ENCODE measurements at regions not wholly inside any gene's neighbourhood (a gene's known extent, or its start where the extent isn't known, plus 50 kb on each side); places are given as distances from the start of the nearest gene placed in this dataset.
"Not testable (repeated sequence)": the region's sequence is repeated elsewhere in the genome, so short reads cannot be mapped to it uniquely, and the experiment has no call there.

DNA sequence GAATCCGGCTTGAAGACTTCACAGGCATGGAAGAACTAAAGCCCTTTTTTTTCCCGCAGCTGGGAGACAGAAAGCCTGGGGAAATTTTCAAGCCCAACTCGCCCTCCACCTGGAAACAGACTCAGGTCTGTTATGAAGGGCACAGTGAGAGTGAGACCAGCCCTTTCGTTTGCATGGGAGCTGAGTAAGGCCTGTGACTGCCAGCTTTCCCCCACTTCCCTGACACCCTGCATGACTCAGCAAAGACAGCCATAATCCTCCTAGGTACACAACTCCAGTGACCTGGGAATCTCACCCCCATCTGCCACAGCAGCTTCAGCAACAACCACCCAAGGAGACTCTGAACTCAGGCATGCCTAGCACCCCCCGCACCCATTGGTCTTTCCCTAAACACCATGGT lies 87.6 kb upstream of the ZNF91 start:
- H3K27ac ChIP-seq = no peak overlapping the region
- no peak overlapping the region for H3K4me3 ChIP-seq (ENCODE audit: low read depth, low read length)
- H3K36me3 ChIP-seq = no peaks in the 10 kb centered on the region
- TF ChIP-seq, protein P1, sequence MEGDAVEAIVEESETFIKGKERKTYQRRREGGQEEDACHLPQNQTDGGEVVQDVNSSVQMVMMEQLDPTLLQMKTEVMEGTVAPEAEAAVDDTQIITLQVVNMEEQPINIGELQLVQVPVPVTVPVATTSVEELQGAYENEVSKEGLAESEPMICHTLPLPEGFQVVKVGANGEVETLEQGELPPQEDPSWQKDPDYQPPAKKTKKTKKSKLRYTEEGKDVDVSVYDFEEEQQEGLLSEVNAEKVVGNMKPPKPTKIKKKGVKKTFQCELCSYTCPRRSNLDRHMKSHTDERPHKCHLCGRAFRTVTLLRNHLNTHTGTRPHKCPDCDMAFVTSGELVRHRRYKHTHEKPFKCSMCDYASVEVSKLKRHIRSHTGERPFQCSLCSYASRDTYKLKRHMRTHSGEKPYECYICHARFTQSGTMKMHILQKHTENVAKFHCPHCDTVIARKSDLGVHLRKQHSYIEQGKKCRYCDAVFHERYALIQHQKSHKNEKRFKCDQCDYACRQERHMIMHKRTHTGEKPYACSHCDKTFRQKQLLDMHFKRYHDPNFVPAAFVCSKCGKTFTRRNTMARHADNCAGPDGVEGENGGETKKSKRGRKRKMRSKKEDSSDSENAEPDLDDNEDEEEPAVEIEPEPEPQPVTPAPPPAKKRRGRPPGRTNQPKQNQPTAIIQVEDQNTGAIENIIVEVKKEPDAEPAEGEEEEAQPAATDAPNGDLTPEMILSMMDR (IDR thresholded peaks at IDR 0.05; ENCODE audit: low read depth, low read length) = no peak
- DNase-seq = peak; percentile 29
- H3K27me3 ChIP-seq (ENCODE audit: insufficient read depth, low read depth, severe bottlenecking) = no peaks in the 10 kb centered on the region
- H3K9me3 ChIP-seq (ENCODE audit: severe bottlenecking) = no peaks in the 10 kb centered on the region

DNA sequence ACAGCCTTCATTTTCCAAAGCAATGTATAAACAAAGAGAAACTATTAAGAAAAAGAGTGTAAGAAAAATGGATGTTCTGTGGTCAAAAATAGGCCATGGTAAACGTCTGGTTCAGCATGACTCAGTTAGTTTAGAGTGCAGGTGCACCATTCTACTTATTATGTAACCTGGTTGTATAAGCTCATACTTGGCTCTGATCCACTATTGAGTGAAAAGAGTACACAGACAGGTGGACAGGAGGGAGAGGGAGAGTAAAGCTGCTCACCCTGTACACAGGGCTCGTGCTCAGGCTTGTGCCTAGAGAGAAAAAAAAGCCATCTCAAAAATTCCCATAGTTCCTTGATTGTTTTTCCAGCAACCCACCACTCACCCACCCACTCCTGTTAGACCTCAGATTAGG lies 85.8 kb upstream of the ZNF91 start:
- Histone ChIP-seq H3K4me3 (ENCODE audit: low read depth, low read length) (no peak overlapping the region), H3K9me3 (ENCODE audit: severe bottlenecking) (peaks cover 4% of the 10 kb centered on the region), H3K27ac (no peak overlapping the region), H3K36me3 (no peaks in the 10 kb centered on the region), H3K27me3 (ENCODE audit: insufficient read depth, low read depth, severe bottlenecking) (no peaks in the 10 kb centered on the region)
- TF ChIP-seq, protein P1 (IDR thresholded peaks at IDR 0.05; ENCODE audit: low read depth, low read length) = no peak
- DNase-seq = no peak

DNA sequence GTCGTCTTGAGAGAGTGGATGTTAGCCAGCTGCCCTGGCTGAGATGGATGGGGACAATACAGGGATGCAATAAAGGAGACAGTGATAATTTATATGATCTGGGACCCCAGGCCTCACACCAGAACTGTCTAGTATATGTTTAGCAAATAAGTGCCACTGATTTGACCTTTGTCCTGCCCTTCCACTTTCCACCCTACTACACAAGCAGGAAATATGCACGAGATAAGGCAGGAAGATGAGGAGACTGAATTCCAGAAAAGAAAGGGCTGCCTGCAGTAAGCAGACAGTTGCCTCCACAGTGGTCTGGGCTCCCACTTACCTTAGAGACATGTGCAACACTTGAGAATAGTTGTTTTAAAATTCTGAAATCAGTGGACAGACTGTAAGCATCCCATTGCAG lies 80.2 kb upstream of the ZNF91 start:
- no peak for DNase-seq
- TF ChIP-seq, protein P1 (IDR thresholded peaks at IDR 0.05; ENCODE audit: low read depth, low read length) = no peak
- no peak overlapping the region for H3K4me3 ChIP-seq (ENCODE audit: low read depth, low read length)
- peaks cover 4% of the 10 kb centered on the region for H3K9me3 ChIP-seq (ENCODE audit: severe bottlenecking)
- H3K27ac ChIP-seq = no peak overlapping the region
- no peaks in the 10 kb centered on the region for H3K36me3 ChIP-seq
- peaks cover 19% of the 10 kb centered on the region for H3K27me3 ChIP-seq (ENCODE audit: insufficient read depth, low read depth, severe bottlenecking)

DNA sequence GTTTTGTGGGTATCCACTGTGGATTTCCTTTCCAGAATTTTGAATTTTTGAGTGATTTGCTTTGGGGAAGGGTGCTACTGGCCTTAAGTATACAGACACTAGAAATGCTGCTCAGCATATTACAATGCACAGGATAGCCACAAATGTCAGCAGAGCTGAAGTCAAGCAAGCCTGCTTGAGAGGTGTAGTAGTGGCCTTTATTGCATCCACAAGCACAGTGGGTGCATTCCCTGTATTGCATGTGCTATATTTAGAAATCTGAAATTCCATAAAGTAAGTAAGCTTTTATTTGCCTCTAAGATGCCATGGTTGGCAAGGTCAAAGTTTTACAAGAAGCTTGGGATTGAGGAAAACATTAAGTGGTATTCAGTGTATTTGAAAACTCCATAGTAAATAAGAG lies 79.5 kb upstream of the ZNF91 start:
- Histone ChIP-seq H3K9me3 (ENCODE audit: severe bottlenecking) (peaks cover 4% of the 10 kb centered on the region), H3K4me3 (ENCODE audit: low read depth, low read length) (no peak overlapping the region), H3K27ac (no peak overlapping the region), H3K27me3 (ENCODE audit: insufficient read depth, low read depth, severe bottlenecking) (peaks cover 26% of the 10 kb centered on the region), H3K36me3 (no peaks in the 10 kb centered on the region)
- TF ChIP-seq, protein P1 (IDR thresholded peaks at IDR 0.05; ENCODE audit: low read depth, low read length) = no peak
- DNase-seq = no peak

DNA sequence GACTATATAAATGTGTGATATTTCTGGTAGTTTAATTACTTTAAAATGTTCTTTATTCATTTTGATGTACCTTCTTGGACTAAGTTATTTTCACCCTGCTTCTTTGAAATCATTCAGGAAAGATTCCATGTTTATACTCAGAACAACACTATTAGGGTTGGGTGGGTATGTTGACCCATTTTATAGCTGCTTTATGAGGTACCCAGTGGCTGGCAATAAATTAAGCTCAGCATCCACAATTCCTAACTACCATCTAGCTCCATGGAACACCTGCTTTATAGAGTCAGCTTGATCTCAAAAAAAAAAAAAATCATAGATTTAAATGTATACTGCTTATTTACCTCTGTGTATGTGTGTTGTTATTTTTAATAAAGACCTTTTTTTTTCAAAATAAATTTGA lies 78.9 kb upstream of the ZNF91 start:
- no peak overlapping the region for H3K4me3 ChIP-seq (ENCODE audit: low read depth, low read length)
- TF ChIP-seq, protein P1 (IDR thresholded peaks at IDR 0.05; ENCODE audit: low read depth, low read length) = no peak
- H3K27ac ChIP-seq = no peak overlapping the region
- peaks cover 31% of the 10 kb centered on the region for H3K27me3 ChIP-seq (ENCODE audit: insufficient read depth, low read depth, severe bottlenecking)
- no peaks in the 10 kb centered on the region for H3K36me3 ChIP-seq
- no peak for DNase-seq
- peaks cover 4% of the 10 kb centered on the region for H3K9me3 ChIP-seq (ENCODE audit: severe bottlenecking)

DNA sequence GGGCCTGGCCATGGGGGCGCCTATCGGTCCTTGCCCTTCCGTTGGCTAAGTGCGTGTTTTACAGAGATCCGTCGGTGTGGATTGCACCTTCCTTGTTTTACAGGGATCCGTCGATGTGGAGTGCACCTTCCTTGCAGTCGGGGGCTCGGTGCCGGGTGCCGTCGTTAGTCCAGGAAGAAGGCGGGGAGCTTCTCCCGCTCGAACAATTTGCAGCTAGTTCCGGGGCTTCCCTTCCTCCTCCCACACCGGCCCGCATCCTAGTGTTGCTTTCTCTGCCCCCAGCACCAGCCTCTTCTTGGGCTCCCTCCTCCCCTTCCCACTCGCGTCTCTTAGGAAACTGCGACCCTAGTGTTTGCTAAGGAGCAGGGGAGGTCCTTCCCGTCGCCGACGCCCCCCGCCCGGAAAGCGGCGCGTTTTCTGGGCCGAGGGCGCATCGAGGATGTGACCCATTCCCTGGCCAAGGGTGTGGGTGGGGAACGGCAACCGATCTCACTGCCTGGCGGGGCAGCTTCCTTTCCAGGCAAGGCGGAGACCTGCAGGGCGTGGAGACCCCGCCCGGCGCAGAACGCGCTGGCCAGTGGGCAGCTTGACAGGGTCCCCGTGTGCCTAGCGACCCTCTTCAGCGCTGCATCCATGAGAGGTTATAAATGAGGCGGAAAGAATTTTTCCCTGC lies 75.7 kb upstream of the ZNF91 start:
- peak overlapping the region; percentile 28 for H3K4me3 ChIP-seq (ENCODE audit: low read depth, low read length)
- H3K27me3 ChIP-seq (ENCODE audit: insufficient read depth, low read depth, severe bottlenecking) = peaks cover 42% of the 10 kb centered on the region
- TF ChIP-seq, protein P1 (IDR thresholded peaks at IDR 0.05; ENCODE audit: low read depth, low read length) = no peak
- no peaks in the 10 kb centered on the region for H3K36me3 ChIP-seq
- no peaks in the 10 kb centered on the region for H3K9me3 ChIP-seq (ENCODE audit: severe bottlenecking)
- H3K27ac ChIP-seq = no peak overlapping the region
- DNase-seq = no peak

DNA sequence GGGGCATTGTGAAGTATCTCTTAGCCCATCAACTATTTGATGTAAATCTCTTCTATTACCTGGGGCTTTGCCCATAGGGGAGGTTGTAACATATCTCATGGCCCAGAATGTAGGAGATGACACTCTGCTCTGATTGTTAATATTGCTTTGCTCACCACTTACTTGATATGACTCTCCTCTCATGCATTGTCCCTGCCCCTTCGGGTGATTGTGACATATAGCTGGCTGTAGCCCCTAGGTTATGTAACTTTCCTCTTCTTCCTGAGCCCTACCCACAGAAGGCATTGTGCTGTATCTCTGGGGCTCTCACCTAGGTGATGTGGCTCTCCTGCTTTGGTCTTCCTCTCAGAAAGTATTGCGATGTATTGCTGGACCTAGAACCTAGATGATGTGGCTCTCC lies 69.1 kb upstream of the ZNF91 start:
- H3K9me3 ChIP-seq (ENCODE audit: severe bottlenecking); DNase-seq; H3K4me3 ChIP-seq (ENCODE audit: low read depth, low read length); H3K36me3 ChIP-seq; H3K27ac ChIP-seq: not testable (repeated sequence)
- peaks cover 16% of the 10 kb centered on the region for H3K27me3 ChIP-seq (ENCODE audit: insufficient read depth, low read depth, severe bottlenecking)

Data from WERI-Rb-1 (cell line).